Natural killer cell (primary cell): ENCODE measurements at regions not wholly inside any gene's neighbourhood (a gene's known extent, or its start where the extent isn't known, plus 50 kb on each side); places are given as distances from the start of the nearest gene placed in this dataset.

Experiments
- ATAC-seq, 3 donors: fragments of 150-1000 bp in 2 of 3; fragments of 200-7000 bp in 1 of 3; cut with Tn5 transposase; 1 replicate in 1 of 3; 2 replicates in 2 of 3; pipeline ENCODE4 v1.10.0; 2021; ENCODE audit warnings: mild to moderate bottlenecking in 2 of 3, moderate library complexity in 2 of 3
- DNase-seq, 2 donors: peaks; one replicate each; pipeline versions ENCODE4 v3.0.0 to v3.0.0-alpha.2; 2013 to 2021; ENCODE audit warnings: mixed read lengths in 1 of 2
- H3K27ac ChIP-seq: one replicate; pipeline ENCODE4 v1.5.1; 2013; ENCODE audit warnings: mild to moderate bottlenecking, low read length
- H3K27me3 ChIP-seq: one replicate; pipeline ENCODE4 v1.6.1; 2013; ENCODE audit warnings: low read length; ENCODE audit not compliant: control insufficient read depth, insufficient read depth
- H3K36me3 ChIP-seq: one replicate; pipeline ENCODE4 v1.6.1; 2013; ENCODE audit warnings: low read length; ENCODE audit not compliant: control insufficient read depth, insufficient read depth
- H3K4me1 ChIP-seq: one replicate; pipeline ENCODE4 v1.6.1; 2013; ENCODE audit warnings: low read length; ENCODE audit not compliant: control insufficient read depth, insufficient read depth
- H3K4me3 ChIP-seq: one replicate; pipeline ENCODE4 v1.5.1; 2013; ENCODE audit warnings: low read length
- H3K9me3 ChIP-seq: one replicate; pipeline ENCODE4 v1.6.1; 2013; ENCODE audit warnings: low read length; ENCODE audit not compliant: control insufficient read depth, insufficient read depth
- H3K27ac Mint-ChIP-seq, 2 donors: one replicate each; pipeline ENCODE4 v1.8.0; 2022; ENCODE audit warnings: mild to moderate bottlenecking in 2 of 2, mixed read lengths in 2 of 2, moderate library complexity in 1 of 2
- H3K27me3 Mint-ChIP-seq, 2 donors: one replicate each; pipeline ENCODE4 v1.8.0; 2022; ENCODE audit warnings: low read depth in 2 of 2, mixed read lengths in 2 of 2
- H3K36me3 Mint-ChIP-seq: one replicate; pipeline ENCODE4 v1.8.0; 2022; ENCODE audit warnings: mixed read lengths
- H3K4me1 Mint-ChIP-seq, 2 donors: one replicate each; pipeline ENCODE4 v1.8.0; 2022; ENCODE audit warnings: mixed read lengths in 2 of 2
- H3K4me3 Mint-ChIP-seq: one replicate; pipeline ENCODE4 v1.8.0; 2022; ENCODE audit warnings: mild to moderate bottlenecking, moderate library complexity, mixed read lengths
- H3K9me3 Mint-ChIP-seq, 2 donors: one replicate each; pipeline ENCODE4 v1.8.0; 2022; ENCODE audit warnings: mixed read lengths in 2 of 2
- WGBS: methylation state at CpG from one replicate; pipeline ENCODE4 v1.1.7; 2013; ENCODE audit warnings: missing lambda C conversion rate; ENCODE audit not compliant: insufficient coverage; 5-methylcytosine and 5-hydroxymethylcytosine counted together
- intact Hi-C: fragments of 100-400 bp; cut with micrococcal nuclease; formaldehyde crosslinking; loops from one replicate; pipeline ENCODE4 v1.14.2; 2022
- TF ChIP-seq, protein P1 (sequence below): fragments of 200-600 bp; IDR thresholded peaks from one replicate; pipeline ENCODE4 v1.8.0; 2022; ENCODE audit warnings: antibody characterized with exemption

GRCh38 chr2:88924533-88924932 lies 233.1 kb downstream of the RPIA start:
- no peak overlapping the region for H3K27ac Mint-ChIP-seq
- Histone ChIP-seq H3K4me3 (no peak overlapping the region), H3K4me1 (no peaks in the 10 kb centered on the region), H3K27ac (no peak overlapping the region), H3K27me3 (peaks cover 4% of the 10 kb centered on the region), H3K36me3 (no peaks in the 10 kb centered on the region), H3K9me3 (no peaks in the 10 kb centered on the region)
- no CpG with 5 or more reads among the region's 1 CpG for WGBS
- H3K36me3 Mint-ChIP-seq, result no peaks in the 10 kb centered on the region
- no peaks in the 10 kb centered on the region for H3K4me1 Mint-ChIP-seq
- peaks cover 8 to 33% of the 10 kb centered on the region in 2 donors for H3K27me3 Mint-ChIP-seq
- DNase-seq (no peak), ATAC-seq (no peak)
- TF ChIP-seq, protein P1, sequence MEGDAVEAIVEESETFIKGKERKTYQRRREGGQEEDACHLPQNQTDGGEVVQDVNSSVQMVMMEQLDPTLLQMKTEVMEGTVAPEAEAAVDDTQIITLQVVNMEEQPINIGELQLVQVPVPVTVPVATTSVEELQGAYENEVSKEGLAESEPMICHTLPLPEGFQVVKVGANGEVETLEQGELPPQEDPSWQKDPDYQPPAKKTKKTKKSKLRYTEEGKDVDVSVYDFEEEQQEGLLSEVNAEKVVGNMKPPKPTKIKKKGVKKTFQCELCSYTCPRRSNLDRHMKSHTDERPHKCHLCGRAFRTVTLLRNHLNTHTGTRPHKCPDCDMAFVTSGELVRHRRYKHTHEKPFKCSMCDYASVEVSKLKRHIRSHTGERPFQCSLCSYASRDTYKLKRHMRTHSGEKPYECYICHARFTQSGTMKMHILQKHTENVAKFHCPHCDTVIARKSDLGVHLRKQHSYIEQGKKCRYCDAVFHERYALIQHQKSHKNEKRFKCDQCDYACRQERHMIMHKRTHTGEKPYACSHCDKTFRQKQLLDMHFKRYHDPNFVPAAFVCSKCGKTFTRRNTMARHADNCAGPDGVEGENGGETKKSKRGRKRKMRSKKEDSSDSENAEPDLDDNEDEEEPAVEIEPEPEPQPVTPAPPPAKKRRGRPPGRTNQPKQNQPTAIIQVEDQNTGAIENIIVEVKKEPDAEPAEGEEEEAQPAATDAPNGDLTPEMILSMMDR, result no peak
- intact Hi-C loops, result no loop called here
- H3K4me3 Mint-ChIP-seq, result no peak overlapping the region
- H3K9me3 Mint-ChIP-seq, result no peaks in the 10 kb centered on the region

GRCh38 chr2:88925770-88926462 lies 234.4 kb downstream of the RPIA start:
- ATAC-seq (no peak), DNase-seq (no peak)
- Histone ChIP-seq H3K27ac (no peak overlapping the region), H3K36me3 (no peaks in the 10 kb centered on the region), H3K4me1 (no peaks in the 10 kb centered on the region), H3K4me3 (no peak overlapping the region), H3K27me3 (peaks cover 4% of the 10 kb centered on the region), H3K9me3 (no peaks in the 10 kb centered on the region)
- no peak overlapping the region for H3K4me3 Mint-ChIP-seq
- no peaks in the 10 kb centered on the region for H3K9me3 Mint-ChIP-seq
- intact Hi-C loops, result no loop called here
- H3K36me3 Mint-ChIP-seq, result no peaks in the 10 kb centered on the region
- H3K27me3 Mint-ChIP-seq, result peaks cover 8 to 33% of the 10 kb centered on the region in 2 donors
- H3K27ac Mint-ChIP-seq, result no peak overlapping the region
- WGBS, result 93% methylated on average over 19 of the region's 19 CpGs
- TF ChIP-seq, protein P1, result no peak
- no peaks in the 10 kb centered on the region for H3K4me1 Mint-ChIP-seq

DNA sequence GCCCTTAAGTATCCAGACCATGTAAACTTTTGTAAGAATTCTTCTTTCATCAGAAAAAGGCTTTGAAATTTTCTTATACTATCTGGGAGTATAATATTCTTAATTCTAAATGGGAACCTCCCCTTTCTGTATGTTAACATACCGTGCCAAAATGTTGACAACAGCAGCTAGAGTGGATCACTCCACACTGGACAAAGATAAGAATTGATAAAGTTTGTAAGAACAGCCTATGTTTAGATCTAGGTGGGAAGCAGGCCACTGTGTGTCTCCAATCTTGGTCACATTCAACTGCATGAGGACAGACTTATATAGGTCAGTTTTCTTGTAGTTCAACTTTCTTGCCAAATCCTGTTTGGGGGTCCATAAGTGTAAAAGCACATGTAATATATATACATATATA lies 235.7 kb downstream of the RPIA start:
- Mint-ChIP-seq H3K27ac (no peak overlapping the region), H3K4me1 (no peaks in the 10 kb centered on the region), H3K27me3 (peaks cover 8 to 24% of the 10 kb centered on the region in 2 donors), H3K9me3 (no peaks in the 10 kb centered on the region), H3K4me3 (no peak overlapping the region), H3K36me3 (no peaks in the 10 kb centered on the region)
- WGBS, result no CpG with 5 or more reads among the region's 1 CpG
- intact Hi-C loops, result no loop called here
- Histone ChIP-seq H3K4me1 (no peaks in the 10 kb centered on the region), H3K36me3 (no peaks in the 10 kb centered on the region), H3K4me3 (no peak overlapping the region), H3K27ac (no peak overlapping the region), H3K27me3 (peaks cover 4% of the 10 kb centered on the region), H3K9me3 (no peaks in the 10 kb centered on the region)
- TF ChIP-seq, protein P1, result no peak
- DNase-seq (no peak), ATAC-seq (no peak)

DNA sequence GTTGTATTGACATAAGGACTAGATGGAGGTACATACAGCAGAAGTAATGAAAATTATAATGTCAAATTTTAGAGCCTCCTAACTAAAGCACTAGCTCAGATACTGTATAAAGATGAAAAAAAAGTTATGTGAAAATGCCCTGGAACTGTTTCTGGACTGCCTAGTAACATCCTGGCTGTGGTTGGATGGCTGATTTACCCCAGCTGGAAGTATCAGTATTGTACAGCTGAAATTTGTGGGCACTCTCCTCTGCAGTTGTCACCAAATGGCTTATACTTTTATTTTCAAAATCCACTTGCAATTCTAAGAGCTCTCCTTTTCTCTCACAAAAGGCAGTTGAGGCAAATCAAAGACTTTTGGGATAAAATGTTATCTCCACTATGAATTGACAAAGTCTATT lies 239.2 kb downstream of the RPIA start:
- peaks cover 4% of the 10 kb centered on the region for H3K27me3 ChIP-seq
- H3K27ac ChIP-seq, result no peak overlapping the region
- H3K27ac Mint-ChIP-seq, result no peak overlapping the region
- no peaks in the 10 kb centered on the region for H3K9me3 ChIP-seq
- H3K36me3 ChIP-seq, result no peaks in the 10 kb centered on the region
- no peak overlapping the region for H3K4me3 Mint-ChIP-seq
- intact Hi-C loops, result no loop called here
- H3K27me3 Mint-ChIP-seq, result peaks cover 0 to 4% of the 10 kb centered on the region in 2 donors
- no peak for DNase-seq
- TF ChIP-seq, protein P1, result no peak
- no peak for ATAC-seq
- no peaks in the 10 kb centered on the region for H3K36me3 Mint-ChIP-seq
- no peak overlapping the region for H3K4me3 ChIP-seq
- H3K9me3 Mint-ChIP-seq, result no peaks in the 10 kb centered on the region
- no peaks in the 10 kb centered on the region for H3K4me1 Mint-ChIP-seq
- no peaks in the 10 kb centered on the region for H3K4me1 ChIP-seq
